ENCODE measurements at regions not wholly inside any gene's neighbourhood (a gene's known extent, or its start where the extent isn't known, plus 50 kb on each side); places are given as distances from the start of the nearest gene placed in this dataset.

- no peaks in the 10 kb centered on the region for H3K27me3 ChIP-seq
- H3K4me3 ChIP-seq: no peak overlapping the region
- WGBS, 3 donors: 84 to 90% (median 85%) methylated on average over 6 of the region's 6 CpGs
- intact Hi-C loops (cut with DNase I): no loop called here
- H3K27ac ChIP-seq: no peak overlapping the region
- no peaks in the 10 kb centered on the region for H3K36me3 ChIP-seq
- H3K4me1 ChIP-seq (ENCODE audit: insufficient read depth): no peaks in the 10 kb centered on the region
- TF ChIP-seq POLR2A (IDR thresholded peaks at IDR 0.05) (no peak), EP300 (IDR thresholded peaks at IDR 0.05) (no peak)
- TF ChIP-seq, protein P1, sequence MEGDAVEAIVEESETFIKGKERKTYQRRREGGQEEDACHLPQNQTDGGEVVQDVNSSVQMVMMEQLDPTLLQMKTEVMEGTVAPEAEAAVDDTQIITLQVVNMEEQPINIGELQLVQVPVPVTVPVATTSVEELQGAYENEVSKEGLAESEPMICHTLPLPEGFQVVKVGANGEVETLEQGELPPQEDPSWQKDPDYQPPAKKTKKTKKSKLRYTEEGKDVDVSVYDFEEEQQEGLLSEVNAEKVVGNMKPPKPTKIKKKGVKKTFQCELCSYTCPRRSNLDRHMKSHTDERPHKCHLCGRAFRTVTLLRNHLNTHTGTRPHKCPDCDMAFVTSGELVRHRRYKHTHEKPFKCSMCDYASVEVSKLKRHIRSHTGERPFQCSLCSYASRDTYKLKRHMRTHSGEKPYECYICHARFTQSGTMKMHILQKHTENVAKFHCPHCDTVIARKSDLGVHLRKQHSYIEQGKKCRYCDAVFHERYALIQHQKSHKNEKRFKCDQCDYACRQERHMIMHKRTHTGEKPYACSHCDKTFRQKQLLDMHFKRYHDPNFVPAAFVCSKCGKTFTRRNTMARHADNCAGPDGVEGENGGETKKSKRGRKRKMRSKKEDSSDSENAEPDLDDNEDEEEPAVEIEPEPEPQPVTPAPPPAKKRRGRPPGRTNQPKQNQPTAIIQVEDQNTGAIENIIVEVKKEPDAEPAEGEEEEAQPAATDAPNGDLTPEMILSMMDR (IDR thresholded peaks at IDR 0.05): no peak
- DNase-seq: no peak
- H3K9me3 ChIP-seq: no peaks in the 10 kb centered on the region
These were observed 328.5 kb downstream of the KLF5 start for GRCh38 chr13:73387318-73387717.

GRCh38 chr13:73385848-73386247 lies 327.0 kb downstream of the KLF5 start:
- Histone ChIP-seq H3K4me3 (no peak overlapping the region), H3K36me3 (no peaks in the 10 kb centered on the region), H3K9me3 (no peaks in the 10 kb centered on the region), H3K27me3 (no peaks in the 10 kb centered on the region), H3K4me1 (ENCODE audit: insufficient read depth) (no peaks in the 10 kb centered on the region), H3K27ac (no peak overlapping the region)
- TF ChIP-seq EP300 (IDR thresholded peaks at IDR 0.05) (no peak), POLR2A (IDR thresholded peaks at IDR 0.05) (no peak)
- TF ChIP-seq, protein P1 (IDR thresholded peaks at IDR 0.05): no peak
- intact Hi-C loops (cut with DNase I): no loop called here
- no peak for DNase-seq

DNA sequence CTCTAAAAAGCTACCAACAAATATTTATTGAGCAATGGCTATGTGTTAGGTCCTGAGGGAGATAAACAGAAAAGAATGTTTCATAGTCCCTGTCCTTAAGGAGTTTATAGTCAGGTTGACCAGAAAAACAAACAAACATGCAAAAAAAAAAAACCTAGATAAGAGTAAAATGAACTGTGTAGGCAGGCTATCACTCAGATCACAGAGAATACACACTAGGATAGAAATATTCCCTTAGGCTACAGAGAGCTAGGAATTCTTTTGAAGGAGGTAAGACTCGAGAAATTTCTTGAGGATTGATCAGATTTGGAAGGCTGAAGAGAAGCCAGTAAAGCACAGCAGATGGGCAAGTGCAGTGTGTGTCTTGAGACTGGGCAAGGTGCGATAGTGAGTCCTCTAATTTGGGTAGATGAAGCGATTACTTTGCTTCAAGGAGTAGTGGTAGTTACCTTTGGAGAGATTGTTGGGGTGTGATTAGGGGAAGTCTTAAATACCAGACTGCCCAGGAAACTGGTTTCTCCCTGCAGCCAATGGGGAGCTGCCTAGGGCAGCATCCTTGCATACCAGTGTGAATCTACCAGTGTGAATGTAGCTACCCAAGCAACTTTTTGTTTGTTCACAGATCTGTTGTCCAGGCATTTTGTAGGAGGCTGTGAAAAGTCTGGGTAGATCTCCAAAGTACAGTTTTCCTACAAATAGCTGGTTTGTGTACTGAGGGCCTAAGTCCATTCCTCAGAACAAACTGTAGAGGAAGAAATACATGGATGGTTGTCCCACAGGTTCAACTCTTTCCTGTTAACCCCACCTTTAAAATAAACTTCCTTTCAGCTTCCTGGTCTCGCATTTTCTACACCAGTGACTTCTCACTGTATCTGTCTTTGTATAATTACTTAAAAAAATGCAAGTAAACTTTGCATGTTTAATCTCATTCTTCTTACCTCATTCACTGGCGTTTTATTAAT lies 314.1 kb downstream of the KLF5 start:
- no peak for TF ChIP-seq EP300 (IDR thresholded peaks at IDR 0.05)
- TF ChIP-seq POLR2A (IDR thresholded peaks at IDR 0.05): no peak
- TF ChIP-seq, protein P1 (IDR thresholded peaks at IDR 0.05): no peak
- intact Hi-C loops (cut with DNase I): no loop called here
- Histone ChIP-seq H3K27me3 (no peaks in the 10 kb centered on the region), H3K9me3 (no peaks in the 10 kb centered on the region), H3K4me1 (ENCODE audit: insufficient read depth) (no peaks in the 10 kb centered on the region), H3K4me3 (no peak overlapping the region), H3K36me3 (no peaks in the 10 kb centered on the region), H3K27ac (no peak overlapping the region)
- WGBS, 3 donors: 83 to 89% (median 86%) methylated on average over 5 of the region's 5 CpGs
- no peak for DNase-seq

- no peaks in the 10 kb centered on the region for H3K36me3 ChIP-seq
- intact Hi-C loops (cut with DNase I): no loop called here
- H3K27ac ChIP-seq: no peak overlapping the region
- no peak for DNase-seq
- no peak for TF ChIP-seq EP300 (IDR thresholded peaks at IDR 0.05)
- no peak for TF ChIP-seq POLR2A (IDR thresholded peaks at IDR 0.05)
- TF ChIP-seq, protein P1 (IDR thresholded peaks at IDR 0.05): no peak
- H3K4me3 ChIP-seq: no peak overlapping the region
- 78 to 87% (median 86%) methylated on average over 3 of the region's 3 CpGs for WGBS, 3 donors
- H3K4me1 ChIP-seq (ENCODE audit: insufficient read depth): no peaks in the 10 kb centered on the region
- H3K9me3 ChIP-seq: no peaks in the 10 kb centered on the region
- no peaks in the 10 kb centered on the region for H3K27me3 ChIP-seq
These were observed 311.3 kb downstream of the KLF5 start for GRCh38 chr13:73370066-73370465.

Measured in ovary (tissue), 7 donors.